ENCODE measurements at regions not wholly inside any gene's neighbourhood (a gene's known extent, or its start where the extent isn't known, plus 50 kb on each side); places are given as distances from the start of the nearest gene placed in this dataset.

DNA sequence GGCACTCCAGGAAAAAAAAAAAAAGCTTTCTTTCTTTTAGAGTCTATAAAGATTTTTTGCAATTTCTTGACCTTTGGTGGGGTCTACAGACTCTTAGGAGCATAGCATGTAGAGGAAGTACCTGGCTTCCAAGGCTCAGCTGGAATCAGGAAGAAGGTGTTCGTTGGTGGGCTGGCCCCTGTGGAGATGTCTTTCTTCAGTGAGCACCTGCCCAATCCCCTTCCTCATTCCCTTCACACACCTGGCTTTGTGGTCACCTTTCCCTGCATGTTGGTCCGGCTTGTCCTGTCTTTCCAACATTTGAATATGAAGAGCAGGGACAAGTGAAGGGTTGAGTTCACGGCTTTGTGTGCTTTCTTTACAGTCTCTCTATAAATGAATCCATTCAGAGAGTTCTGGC lies 352.4 kb downstream of the HAPSTR1 start:
- TF ChIP-seq, protein P1, sequence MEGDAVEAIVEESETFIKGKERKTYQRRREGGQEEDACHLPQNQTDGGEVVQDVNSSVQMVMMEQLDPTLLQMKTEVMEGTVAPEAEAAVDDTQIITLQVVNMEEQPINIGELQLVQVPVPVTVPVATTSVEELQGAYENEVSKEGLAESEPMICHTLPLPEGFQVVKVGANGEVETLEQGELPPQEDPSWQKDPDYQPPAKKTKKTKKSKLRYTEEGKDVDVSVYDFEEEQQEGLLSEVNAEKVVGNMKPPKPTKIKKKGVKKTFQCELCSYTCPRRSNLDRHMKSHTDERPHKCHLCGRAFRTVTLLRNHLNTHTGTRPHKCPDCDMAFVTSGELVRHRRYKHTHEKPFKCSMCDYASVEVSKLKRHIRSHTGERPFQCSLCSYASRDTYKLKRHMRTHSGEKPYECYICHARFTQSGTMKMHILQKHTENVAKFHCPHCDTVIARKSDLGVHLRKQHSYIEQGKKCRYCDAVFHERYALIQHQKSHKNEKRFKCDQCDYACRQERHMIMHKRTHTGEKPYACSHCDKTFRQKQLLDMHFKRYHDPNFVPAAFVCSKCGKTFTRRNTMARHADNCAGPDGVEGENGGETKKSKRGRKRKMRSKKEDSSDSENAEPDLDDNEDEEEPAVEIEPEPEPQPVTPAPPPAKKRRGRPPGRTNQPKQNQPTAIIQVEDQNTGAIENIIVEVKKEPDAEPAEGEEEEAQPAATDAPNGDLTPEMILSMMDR (IDR thresholded peaks at IDR 0.05; ENCODE audit: low read length), result no peak
- TF ChIP-seq EZH2 (IDR thresholded peaks at IDR 0.05; ENCODE audit: borderline replicate concordance, low read length), result no peak

All from OCI-LY1 (cell line).